ENCODE measurements at regions not wholly inside any gene's neighbourhood (a gene's known extent, or its start where the extent isn't known, plus 50 kb on each side); places are given as distances from the start of the nearest gene placed in this dataset.

GRCh38 chr3:181635141-181635540 is 76.6 kb upstream of the SOX2 start (continued):
- TF ChIP-seq KDM5A (IDR thresholded peaks at IDR 0.05; ENCODE audit: low read length), result no peak
- TF ChIP-seq TAF7 (optimal IDR thresholded peaks at IDR 0.05; ENCODE audit: borderline replicate concordance, low read depth, low read length), result no peak
- TF ChIP-seq CHD2 (IDR thresholded peaks at IDR 0.05; ENCODE audit: low read length), result no peak
- TF ChIP-seq CEBPB (IDR thresholded peaks at IDR 0.05; ENCODE audit: low read depth, low read length), result no peak
- no peak for TF ChIP-seq EZH2 (IDR thresholded peaks at IDR 0.05; ENCODE audit: low read depth, low read length, severe bottlenecking)
